GM23338 (cell line): ENCODE measurements at regions not wholly inside any gene's neighbourhood (a gene's known extent, or its start where the extent isn't known, plus 50 kb on each side); places are given as distances from the start of the nearest gene placed in this dataset.

ENCODE experiments used
- ATAC-seq: fragments of 200-7000 bp; cut with Tn5 transposase; 3 replicates; pipeline ENCODE4 v1.9.1; 2020
- DNase-seq: peaks from one replicate; pipeline ENCODE4 v3.0.0-alpha.2; 2015; ENCODE audit warnings: low spot score
- H2AFZ ChIP-seq: fragments of 200-600 bp; sonication (generic); 2 replicates; pipeline ENCODE4 v1.8.0; 2016; ENCODE audit warnings: antibody characterized with exemption, mild to moderate bottlenecking, moderate library complexity
- H3F3A ChIP-seq: fragments of 200-600 bp; sonication (generic); replicated peaks from 2 replicates; pipeline ENCODE4 v1.8.0; 2017; ENCODE audit warnings: antibody characterized with exemption, mixed run types, low read depth
- H3K27ac ChIP-seq: fragments of 200-600 bp; sonication (generic); 2 replicates; pipeline ENCODE4 v1.6.1; 2016; ENCODE audit warnings: low read depth
- H3K27me3 ChIP-seq: fragments of 200-600 bp; sonication (generic); 2 replicates; pipeline ENCODE4 v1.8.0; 2016; ENCODE audit warnings: mild to moderate bottlenecking, mixed run types, moderate library complexity; ENCODE audit not compliant: insufficient read depth
- H3K36me3 ChIP-seq: fragments of 200-600 bp; sonication (generic); 2 replicates; pipeline ENCODE4 v1.8.0; 2016; ENCODE audit warnings: mild to moderate bottlenecking; ENCODE audit not compliant: insufficient read depth
- H3K4me1 ChIP-seq: fragments of 200-600 bp; sonication (generic); 2 replicates; pipeline ENCODE4 v1.8.0; 2016; ENCODE audit warnings: mild to moderate bottlenecking, moderate library complexity; ENCODE audit not compliant: insufficient read depth
- H3K4me2 ChIP-seq: fragments of 200-600 bp; sonication (generic); 2 replicates; pipeline ENCODE4 v1.7.1; 2017; ENCODE audit warnings: mixed run types
- H3K4me3 ChIP-seq: fragments of 200-600 bp; sonication (generic); 2 replicates; pipeline ENCODE4 v1.6.1; 2016; ENCODE audit warnings: mixed run types
- H3K79me2 ChIP-seq: fragments of 200-600 bp; sonication (generic); replicated peaks from 2 replicates; pipeline ENCODE4 v1.8.0; 2017; ENCODE audit warnings: mild to moderate bottlenecking; ENCODE audit not compliant: insufficient read depth
- H3K9me2 ChIP-seq: fragments of 200-600 bp; sonication (generic); 2 replicates; pipeline ENCODE4 v1.8.0; 2017; ENCODE audit not compliant: insufficient read depth
- H4K20me1 ChIP-seq: fragments of 200-600 bp; sonication (generic); replicated peaks from 2 replicates; pipeline ENCODE4 v1.8.0; 2017; ENCODE audit warnings: mild to moderate bottlenecking; ENCODE audit not compliant: insufficient read depth
- H3K27ac Mint-ChIP-seq: 2 replicates; pipeline ENCODE4 v1.8.0; 2020; ENCODE audit warnings: inconsistent platforms, mild to moderate bottlenecking, moderate library complexity, mixed read lengths
- H3K27me3 Mint-ChIP-seq: 3 replicates; pipeline ENCODE4 v1.8.0; 2022; ENCODE audit warnings: low read depth, mild to moderate bottlenecking, moderate library complexity, mixed read lengths, inconsistent platforms; ENCODE audit not compliant: insufficient read depth, poor library complexity
- H3K36me3 Mint-ChIP-seq: 3 replicates; pipeline ENCODE4 v1.8.0; 2021; ENCODE audit warnings: low read depth, mild to moderate bottlenecking, inconsistent platforms, moderate library complexity, mixed read lengths
- H3K4me1 Mint-ChIP-seq: 3 replicates; pipeline ENCODE4 v1.8.0; 2020; ENCODE audit warnings: mild to moderate bottlenecking, inconsistent platforms, mixed read lengths
- H3K4me3 Mint-ChIP-seq: 3 replicates; pipeline ENCODE4 v1.8.0; 2021; ENCODE audit warnings: moderate library complexity, mild to moderate bottlenecking, inconsistent platforms, mixed read lengths
- H3K9me3 Mint-ChIP-seq: 3 replicates; pipeline ENCODE4 v1.8.0; 2020; ENCODE audit warnings: moderate library complexity, mild to moderate bottlenecking, inconsistent platforms, mixed read lengths
- CREB1 ChIP-seq: fragments of 250-450 bp; sonication (Bioruptor Pico); IDR thresholded peaks from 2 replicates; pipeline ENCODE4 v1.5.0; 2020; ENCODE audit warnings: low read depth, mild to moderate bottlenecking, moderate library complexity
- EZH2 ChIP-seq: fragments of 200-600 bp; sonication (generic); IDR thresholded peaks from one replicate; pipeline ENCODE4 v1.8.0; 2017; ENCODE audit warnings: antibody characterized with exemption, mild to moderate bottlenecking, low read depth; ENCODE audit not compliant: unreplicated experiment
- EZH2phosphoT487 ChIP-seq: fragments of 200-600 bp; sonication (generic); IDR thresholded peaks from one replicate; pipeline ENCODE4 v1.8.1; 2018; ENCODE audit warnings: antibody characterized with exemption; ENCODE audit not compliant: unreplicated experiment
- JUNB ChIP-seq: IDR thresholded peaks from one replicate; pipeline ENCODE4 v1.6.1; 2016; ENCODE audit warnings: antibody characterized with exemption; ENCODE audit not compliant: unreplicated experiment
- NANOG ChIP-seq: IDR thresholded peaks from 2 replicates; pipeline ENCODE4 v1.6.1; 2016; ENCODE audit warnings: antibody characterized with exemption, borderline replicate concordance
- POLR2AphosphoS5 ChIP-seq: IDR thresholded peaks from 2 replicates; pipeline ENCODE4 v1.6.1; 2016; ENCODE audit warnings: antibody characterized with exemption, low read depth
- STAT1 ChIP-seq: IDR thresholded peaks from one replicate; pipeline ENCODE4 v1.6.1; 2016; ENCODE audit warnings: antibody characterized with exemption; ENCODE audit not compliant: unreplicated experiment
- ZNF114 ChIP-seq: fragments of 250-450 bp; sonication (Bioruptor Pico); IDR thresholded peaks from 2 replicates; pipeline ENCODE4 v1.5.0; 2020; ENCODE audit warnings: mild to moderate bottlenecking, moderate library complexity
- ZNF331 ChIP-seq: fragments of 250-450 bp; sonication (Bioruptor Pico); IDR thresholded peaks from 2 replicates; pipeline ENCODE4 v1.5.0; 2020; ENCODE audit warnings: low read depth, mild to moderate bottlenecking, moderate library complexity
- TF ChIP-seq, protein P1 (sequence below): IDR thresholded peaks from 2 replicates; pipeline ENCODE4 v1.6.1; 2016; ENCODE audit warnings: antibody characterized with exemption
- TF ChIP-seq, protein P2 (sequence below), 2 experiments: fragments of 200-600 bp in 1 of 2; sonication (generic) in 1 of 2; conservative IDR thresholded peaks; 2 replicates each; pipeline versions ENCODE4 v1.5.1 to v1.6.1; 2016 to 2017; ENCODE audit warnings: antibody characterized with exemption in 2 of 2, low read depth in 2 of 2, mild to moderate bottlenecking in 2 of 2, moderate library complexity in 1 of 2
- TF ChIP-seq, protein P3 (sequence below): fragments of 250-450 bp; sonication (Bioruptor Pico); IDR thresholded peaks from 2 replicates; pipeline ENCODE4 v1.5.0; 2020; ENCODE audit warnings: mild to moderate bottlenecking, moderate library complexity
- TF ChIP-seq, protein P4 (sequence below): IDR thresholded peaks from one replicate; pipeline ENCODE4 v1.6.1; 2018; ENCODE audit warnings: antibody characterized with exemption; ENCODE audit not compliant: unreplicated experiment

DNA sequence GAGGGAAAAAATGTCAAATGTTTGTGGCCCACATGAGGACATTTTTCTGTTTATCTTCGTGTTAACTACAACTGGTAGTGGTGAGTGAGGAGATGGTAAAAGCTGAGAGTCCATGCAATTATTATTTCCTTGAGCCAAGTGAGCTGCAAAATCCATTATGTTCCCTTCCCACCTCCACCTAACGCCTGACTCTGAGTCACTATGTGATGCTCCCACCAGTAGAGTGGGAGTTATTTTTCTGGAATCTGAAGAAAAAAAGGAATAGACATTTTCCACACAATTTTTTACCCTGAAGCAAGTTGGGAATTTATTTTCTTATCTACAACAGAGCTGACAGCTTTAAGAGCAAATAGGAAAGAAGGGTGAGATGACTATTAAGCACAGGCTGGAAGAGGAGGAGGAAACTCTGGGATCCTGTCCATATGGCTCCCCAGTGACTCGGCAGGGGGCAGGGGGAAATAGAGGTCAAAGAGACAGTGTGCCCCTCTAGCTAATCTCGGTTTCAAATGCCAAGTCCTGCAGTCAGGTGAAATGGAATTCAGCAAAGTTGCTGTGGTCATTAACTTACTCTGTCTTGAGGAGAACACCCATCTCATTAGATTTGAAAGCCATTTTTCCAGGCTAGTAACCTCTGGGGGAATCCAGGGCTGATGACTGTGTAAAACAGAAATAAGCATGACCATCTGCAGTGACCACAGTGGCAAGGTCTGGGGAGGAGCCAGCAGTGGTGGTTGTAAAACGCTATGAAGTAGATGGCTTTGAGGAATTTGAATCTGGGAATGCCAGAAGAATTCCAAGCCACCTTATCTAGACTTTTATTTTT is 463.9 kb downstream of the STK39 start:
- H3K4me1 Mint-ChIP-seq, result peaks cover 38% of the 10 kb centered on the region
- H3K27ac Mint-ChIP-seq, result peak overlapping the region; percentile 44
- Histone ChIP-seq H3K79me2 (no peaks in the 10 kb centered on the region), H3K27ac (0 out of 2 replicates have a peak overlapping the region, but pooled peaks have one; percentile 5), H4K20me1 (no peaks in the 10 kb centered on the region), H3K4me1 (peaks cover 36% of the 10 kb centered on the region), H3K4me2 (no peak overlapping the region), H2AFZ (no peak overlapping the region), H3K4me3 (no peak overlapping the region), H3K36me3 (no peaks in the 10 kb centered on the region), H3K27me3 (no peaks in the 10 kb centered on the region), H3F3A (no peaks in the 10 kb centered on the region), H3K9me2 (no peaks in the 10 kb centered on the region; the same call in 1 of the 2 replicates)
- H3K9me3 Mint-ChIP-seq, result no peaks in the 10 kb centered on the region
- TF ChIP-seq, protein P1, sequence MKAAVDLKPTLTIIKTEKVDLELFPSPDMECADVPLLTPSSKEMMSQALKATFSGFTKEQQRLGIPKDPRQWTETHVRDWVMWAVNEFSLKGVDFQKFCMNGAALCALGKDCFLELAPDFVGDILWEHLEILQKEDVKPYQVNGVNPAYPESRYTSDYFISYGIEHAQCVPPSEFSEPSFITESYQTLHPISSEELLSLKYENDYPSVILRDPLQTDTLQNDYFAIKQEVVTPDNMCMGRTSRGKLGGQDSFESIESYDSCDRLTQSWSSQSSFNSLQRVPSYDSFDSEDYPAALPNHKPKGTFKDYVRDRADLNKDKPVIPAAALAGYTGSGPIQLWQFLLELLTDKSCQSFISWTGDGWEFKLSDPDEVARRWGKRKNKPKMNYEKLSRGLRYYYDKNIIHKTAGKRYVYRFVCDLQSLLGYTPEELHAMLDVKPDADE, result no peak
- no peak for TF ChIP-seq ZNF331
- TF ChIP-seq, protein P2, sequence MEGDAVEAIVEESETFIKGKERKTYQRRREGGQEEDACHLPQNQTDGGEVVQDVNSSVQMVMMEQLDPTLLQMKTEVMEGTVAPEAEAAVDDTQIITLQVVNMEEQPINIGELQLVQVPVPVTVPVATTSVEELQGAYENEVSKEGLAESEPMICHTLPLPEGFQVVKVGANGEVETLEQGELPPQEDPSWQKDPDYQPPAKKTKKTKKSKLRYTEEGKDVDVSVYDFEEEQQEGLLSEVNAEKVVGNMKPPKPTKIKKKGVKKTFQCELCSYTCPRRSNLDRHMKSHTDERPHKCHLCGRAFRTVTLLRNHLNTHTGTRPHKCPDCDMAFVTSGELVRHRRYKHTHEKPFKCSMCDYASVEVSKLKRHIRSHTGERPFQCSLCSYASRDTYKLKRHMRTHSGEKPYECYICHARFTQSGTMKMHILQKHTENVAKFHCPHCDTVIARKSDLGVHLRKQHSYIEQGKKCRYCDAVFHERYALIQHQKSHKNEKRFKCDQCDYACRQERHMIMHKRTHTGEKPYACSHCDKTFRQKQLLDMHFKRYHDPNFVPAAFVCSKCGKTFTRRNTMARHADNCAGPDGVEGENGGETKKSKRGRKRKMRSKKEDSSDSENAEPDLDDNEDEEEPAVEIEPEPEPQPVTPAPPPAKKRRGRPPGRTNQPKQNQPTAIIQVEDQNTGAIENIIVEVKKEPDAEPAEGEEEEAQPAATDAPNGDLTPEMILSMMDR (conservative IDR thresholded peaks at IDR 0.05; ENCODE audit: low read depth in 2 of 2), result no peak
- TF ChIP-seq, protein P3, sequence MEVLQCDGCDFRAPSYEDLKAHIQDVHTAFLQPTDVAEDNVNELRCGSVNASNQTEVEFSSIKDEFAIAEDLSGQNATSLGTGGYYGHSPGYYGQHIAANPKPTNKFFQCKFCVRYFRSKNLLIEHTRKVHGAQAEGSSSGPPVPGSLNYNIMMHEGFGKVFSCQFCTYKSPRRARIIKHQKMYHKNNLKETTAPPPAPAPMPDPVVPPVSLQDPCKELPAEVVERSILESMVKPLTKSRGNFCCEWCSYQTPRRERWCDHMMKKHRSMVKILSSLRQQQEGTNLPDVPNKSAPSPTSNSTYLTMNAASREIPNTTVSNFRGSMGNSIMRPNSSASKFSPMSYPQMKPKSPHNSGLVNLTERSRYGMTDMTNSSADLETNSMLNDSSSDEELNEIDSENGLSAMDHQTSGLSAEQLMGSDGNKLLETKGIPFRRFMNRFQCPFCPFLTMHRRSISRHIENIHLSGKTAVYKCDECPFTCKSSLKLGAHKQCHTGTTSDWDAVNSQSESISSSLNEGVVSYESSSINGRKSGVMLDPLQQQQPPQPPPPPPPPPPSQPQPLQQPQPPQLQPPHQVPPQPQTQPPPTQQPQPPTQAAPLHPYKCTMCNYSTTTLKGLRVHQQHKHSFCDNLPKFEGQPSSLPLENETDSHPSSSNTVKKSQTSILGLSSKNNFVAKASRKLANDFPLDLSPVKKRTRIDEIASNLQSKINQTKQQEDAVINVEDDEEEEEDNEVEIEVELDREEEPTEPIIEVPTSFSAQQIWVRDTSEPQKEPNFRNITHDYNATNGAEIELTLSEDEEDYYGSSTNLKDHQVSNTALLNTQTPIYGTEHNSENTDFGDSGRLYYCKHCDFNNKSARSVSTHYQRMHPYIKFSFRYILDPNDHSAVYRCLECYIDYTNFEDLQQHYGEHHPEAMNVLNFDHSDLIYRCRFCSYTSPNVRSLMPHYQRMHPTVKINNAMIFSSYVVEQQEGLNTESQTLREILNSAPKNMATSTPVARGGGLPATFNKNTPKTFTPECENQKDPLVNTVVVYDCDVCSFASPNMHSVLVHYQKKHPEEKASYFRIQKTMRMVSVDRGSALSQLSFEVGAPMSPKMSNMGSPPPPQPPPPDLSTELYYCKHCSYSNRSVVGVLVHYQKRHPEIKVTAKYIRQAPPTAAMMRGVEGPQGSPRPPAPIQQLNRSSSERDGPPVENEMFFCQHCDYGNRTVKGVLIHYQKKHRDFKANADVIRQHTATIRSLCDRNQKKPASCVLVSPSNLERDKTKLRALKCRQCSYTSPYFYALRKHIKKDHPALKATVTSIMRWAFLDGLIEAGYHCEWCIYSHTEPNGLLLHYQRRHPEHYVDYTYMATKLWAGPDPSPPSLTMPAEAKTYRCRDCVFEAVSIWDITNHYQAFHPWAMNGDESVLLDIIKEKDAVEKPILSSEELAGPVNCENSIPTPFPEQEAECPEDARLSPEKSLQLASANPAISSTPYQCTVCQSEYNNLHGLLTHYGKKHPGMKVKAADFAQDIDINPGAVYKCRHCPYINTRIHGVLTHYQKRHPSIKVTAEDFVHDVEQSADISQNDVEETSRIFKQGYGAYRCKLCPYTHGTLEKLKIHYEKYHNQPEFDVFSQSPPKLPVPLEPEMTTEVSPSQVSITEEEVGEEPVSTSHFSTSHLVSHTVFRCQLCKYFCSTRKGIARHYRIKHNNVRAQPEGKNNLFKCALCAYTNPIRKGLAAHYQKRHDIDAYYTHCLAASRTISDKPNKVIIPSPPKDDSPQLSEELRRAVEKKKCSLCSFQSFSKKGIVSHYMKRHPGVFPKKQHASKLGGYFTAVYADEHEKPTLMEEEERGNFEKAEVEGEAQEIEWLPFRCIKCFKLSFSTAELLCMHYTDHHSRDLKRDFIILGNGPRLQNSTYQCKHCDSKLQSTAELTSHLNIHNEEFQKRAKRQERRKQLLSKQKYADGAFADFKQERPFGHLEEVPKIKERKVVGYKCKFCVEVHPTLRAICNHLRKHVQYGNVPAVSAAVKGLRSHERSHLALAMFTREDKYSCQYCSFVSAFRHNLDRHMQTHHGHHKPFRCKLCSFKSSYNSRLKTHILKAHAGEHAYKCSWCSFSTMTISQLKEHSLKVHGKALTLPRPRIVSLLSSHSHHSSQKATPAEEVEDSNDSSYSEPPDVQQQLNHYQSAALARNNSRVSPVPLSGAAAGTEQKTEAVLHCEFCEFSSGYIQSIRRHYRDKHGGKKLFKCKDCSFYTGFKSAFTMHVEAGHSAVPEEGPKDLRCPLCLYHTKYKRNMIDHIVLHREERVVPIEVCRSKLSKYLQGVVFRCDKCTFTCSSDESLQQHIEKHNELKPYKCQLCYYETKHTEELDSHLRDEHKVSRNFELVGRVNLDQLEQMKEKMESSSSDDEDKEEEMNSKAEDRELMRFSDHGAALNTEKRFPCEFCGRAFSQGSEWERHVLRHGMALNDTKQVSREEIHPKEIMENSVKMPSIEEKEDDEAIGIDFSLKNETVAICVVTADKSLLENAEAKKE (CRISPR knock-in tag), result no peak
- TF ChIP-seq EZH2phosphoT487, result no peak
- TF ChIP-seq, protein P4, sequence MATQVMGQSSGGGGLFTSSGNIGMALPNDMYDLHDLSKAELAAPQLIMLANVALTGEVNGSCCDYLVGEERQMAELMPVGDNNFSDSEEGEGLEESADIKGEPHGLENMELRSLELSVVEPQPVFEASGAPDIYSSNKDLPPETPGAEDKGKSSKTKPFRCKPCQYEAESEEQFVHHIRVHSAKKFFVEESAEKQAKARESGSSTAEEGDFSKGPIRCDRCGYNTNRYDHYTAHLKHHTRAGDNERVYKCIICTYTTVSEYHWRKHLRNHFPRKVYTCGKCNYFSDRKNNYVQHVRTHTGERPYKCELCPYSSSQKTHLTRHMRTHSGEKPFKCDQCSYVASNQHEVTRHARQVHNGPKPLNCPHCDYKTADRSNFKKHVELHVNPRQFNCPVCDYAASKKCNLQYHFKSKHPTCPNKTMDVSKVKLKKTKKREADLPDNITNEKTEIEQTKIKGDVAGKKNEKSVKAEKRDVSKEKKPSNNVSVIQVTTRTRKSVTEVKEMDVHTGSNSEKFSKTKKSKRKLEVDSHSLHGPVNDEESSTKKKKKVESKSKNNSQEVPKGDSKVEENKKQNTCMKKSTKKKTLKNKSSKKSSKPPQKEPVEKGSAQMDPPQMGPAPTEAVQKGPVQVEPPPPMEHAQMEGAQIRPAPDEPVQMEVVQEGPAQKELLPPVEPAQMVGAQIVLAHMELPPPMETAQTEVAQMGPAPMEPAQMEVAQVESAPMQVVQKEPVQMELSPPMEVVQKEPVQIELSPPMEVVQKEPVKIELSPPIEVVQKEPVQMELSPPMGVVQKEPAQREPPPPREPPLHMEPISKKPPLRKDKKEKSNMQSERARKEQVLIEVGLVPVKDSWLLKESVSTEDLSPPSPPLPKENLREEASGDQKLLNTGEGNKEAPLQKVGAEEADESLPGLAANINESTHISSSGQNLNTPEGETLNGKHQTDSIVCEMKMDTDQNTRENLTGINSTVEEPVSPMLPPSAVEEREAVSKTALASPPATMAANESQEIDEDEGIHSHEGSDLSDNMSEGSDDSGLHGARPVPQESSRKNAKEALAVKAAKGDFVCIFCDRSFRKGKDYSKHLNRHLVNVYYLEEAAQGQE, result no peak
- TF ChIP-seq STAT1, result no peak
- no peak for TF ChIP-seq EZH2
- no peak for TF ChIP-seq NANOG
- no peak for TF ChIP-seq POLR2AphosphoS5
- TF ChIP-seq CREB1 (CRISPR knock-in tag), result no peak
- no peak for TF ChIP-seq JUNB
- TF ChIP-seq ZNF114 (CRISPR knock-in tag), result no peak
- no peaks in the 10 kb centered on the region for H3K36me3 Mint-ChIP-seq
- DNase-seq (peak; percentile 25), ATAC-seq (peak; percentile 47)
- no peak overlapping the region for H3K4me3 Mint-ChIP-seq
- no peaks in the 10 kb centered on the region for H3K27me3 Mint-ChIP-seq
